ENCODE measurements at regions not wholly inside any gene's neighbourhood (a gene's known extent, or its start where the extent isn't known, plus 50 kb on each side); places are given as distances from the start of the nearest gene placed in this dataset.

DNA sequence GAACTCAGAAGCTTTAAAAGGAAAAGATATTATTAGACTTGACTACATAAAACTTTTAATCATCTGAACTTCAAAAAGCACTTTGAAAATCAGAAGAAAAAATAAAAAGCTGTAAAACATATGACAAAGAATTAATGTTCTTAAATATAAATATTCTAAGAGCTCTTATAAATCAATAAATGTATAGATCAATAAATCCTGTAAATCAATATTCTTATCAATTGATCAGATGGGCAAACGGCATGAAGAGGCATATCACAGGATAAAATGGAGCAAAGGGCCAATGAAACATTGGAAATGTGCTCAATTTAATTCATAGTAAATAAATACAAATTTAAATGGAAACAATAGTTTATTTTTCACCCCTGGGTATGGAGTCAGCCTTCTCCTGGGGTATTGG is 66.1 kb upstream of the SMYD2 start:
- intact Hi-C loops (cut with DNase I): loop anchor here (2.0 kb wide), 1 partner anchor 114 kb away; no protein-coding TSS in a partner anchor
- Histone ChIP-seq H3K9me3 (no peaks in the 10 kb centered on the region), H3K27ac (replicated peaks in 1 of 4) (no peak overlapping the region), H3K4me1 (peaks cover 0 to 5% (median 5%) of the 10 kb centered on the region in 4 donors), H3K36me3 (no peaks in the 10 kb centered on the region), H3K27me3 (peaks cover 0 to 10% (median 4%) of the 10 kb centered on the region in 4 donors), H3K4me3 (no peak overlapping the region)
- WGBS: 88% methylated on average over 1 of the region's 1 CpG
- no peak for DNase-seq (ENCODE audit: extremely low spot score)
- TF ChIP-seq POLR2A (IDR thresholded peaks at IDR 0.05; ENCODE audit: low read depth) (no peak), POLR2AphosphoS5 (IDR thresholded peaks at IDR 0.05) (no peak), EP300 (IDR thresholded peaks at IDR 0.05) (no peak)
- TF ChIP-seq, protein P1, sequence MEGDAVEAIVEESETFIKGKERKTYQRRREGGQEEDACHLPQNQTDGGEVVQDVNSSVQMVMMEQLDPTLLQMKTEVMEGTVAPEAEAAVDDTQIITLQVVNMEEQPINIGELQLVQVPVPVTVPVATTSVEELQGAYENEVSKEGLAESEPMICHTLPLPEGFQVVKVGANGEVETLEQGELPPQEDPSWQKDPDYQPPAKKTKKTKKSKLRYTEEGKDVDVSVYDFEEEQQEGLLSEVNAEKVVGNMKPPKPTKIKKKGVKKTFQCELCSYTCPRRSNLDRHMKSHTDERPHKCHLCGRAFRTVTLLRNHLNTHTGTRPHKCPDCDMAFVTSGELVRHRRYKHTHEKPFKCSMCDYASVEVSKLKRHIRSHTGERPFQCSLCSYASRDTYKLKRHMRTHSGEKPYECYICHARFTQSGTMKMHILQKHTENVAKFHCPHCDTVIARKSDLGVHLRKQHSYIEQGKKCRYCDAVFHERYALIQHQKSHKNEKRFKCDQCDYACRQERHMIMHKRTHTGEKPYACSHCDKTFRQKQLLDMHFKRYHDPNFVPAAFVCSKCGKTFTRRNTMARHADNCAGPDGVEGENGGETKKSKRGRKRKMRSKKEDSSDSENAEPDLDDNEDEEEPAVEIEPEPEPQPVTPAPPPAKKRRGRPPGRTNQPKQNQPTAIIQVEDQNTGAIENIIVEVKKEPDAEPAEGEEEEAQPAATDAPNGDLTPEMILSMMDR (IDR thresholded peaks at IDR 0.05): no peak

DNA sequence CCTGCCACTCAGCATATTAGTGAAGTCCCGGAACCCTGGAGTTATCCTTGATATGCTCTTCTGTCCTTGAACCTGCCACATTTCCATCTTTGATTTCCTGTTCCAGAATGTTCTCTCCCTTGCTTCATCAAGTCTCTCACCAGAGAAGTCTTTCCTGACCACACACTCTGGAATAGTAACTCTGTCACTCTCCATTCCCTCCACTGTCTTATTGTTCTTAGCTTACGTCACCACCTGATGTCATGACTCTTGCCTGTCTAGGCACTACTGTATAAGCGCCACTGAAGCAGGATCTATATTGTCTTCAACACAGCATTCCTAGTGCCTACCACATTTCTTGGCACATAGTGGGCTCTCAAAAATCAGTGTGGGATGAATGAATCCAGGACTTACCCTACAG is 65.4 kb upstream of the SMYD2 start:
- no peak overlapping the region for H3K4me3 ChIP-seq
- intact Hi-C loops (cut with DNase I): loop anchor here (2.0 kb wide), 1 partner anchor 113 kb away; no protein-coding TSS in a partner anchor
- peaks cover 0 to 10% (median 4%) of the 10 kb centered on the region in 4 donors for H3K27me3 ChIP-seq
- TF ChIP-seq POLR2AphosphoS5 (IDR thresholded peaks at IDR 0.05): no peak
- TF ChIP-seq, protein P1 (IDR thresholded peaks at IDR 0.05): no peak
- TF ChIP-seq EP300 (IDR thresholded peaks at IDR 0.05): no peak
- no peak for TF ChIP-seq POLR2A (IDR thresholded peaks at IDR 0.05; ENCODE audit: low read depth)
- 87% methylated on average over 3 of the region's 3 CpGs for WGBS
- DNase-seq (ENCODE audit: extremely low spot score): no peak
- no peaks in the 10 kb centered on the region for H3K36me3 ChIP-seq
- no peak overlapping the region for H3K27ac ChIP-seq (replicated peaks in 1 of 4)
- H3K9me3 ChIP-seq: no peaks in the 10 kb centered on the region
- peaks cover 0 to 5% (median 5%) of the 10 kb centered on the region in 4 donors for H3K4me1 ChIP-seq

DNA sequence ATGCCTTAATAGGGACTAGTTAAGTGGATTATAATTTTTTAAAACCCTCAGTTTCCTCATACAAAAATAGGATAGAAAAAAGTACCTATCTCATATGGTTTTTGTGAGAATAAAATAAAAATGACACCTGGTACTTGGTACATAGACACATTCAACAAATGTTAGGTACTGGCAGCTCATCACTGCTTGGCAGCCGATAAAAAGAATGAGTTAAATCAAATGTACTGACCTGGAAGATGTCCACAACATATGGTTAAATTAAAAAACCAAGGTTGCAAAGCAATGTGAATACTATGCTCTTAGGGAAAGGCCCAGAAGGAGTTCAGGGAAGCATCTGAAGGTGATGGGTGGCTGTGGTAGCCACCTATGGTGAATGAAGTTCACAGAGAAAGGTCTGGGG is 64.9 kb upstream of the SMYD2 start:
- Histone ChIP-seq H3K4me3 (no peak overlapping the region), H3K27me3 (peaks cover 0 to 13% (median 4%) of the 10 kb centered on the region in 4 donors), H3K36me3 (no peaks in the 10 kb centered on the region), H3K9me3 (no peaks in the 10 kb centered on the region), H3K27ac (replicated peaks in 1 of 4) (no peak overlapping the region), H3K4me1 (peaks cover 0 to 5% (median 5%) of the 10 kb centered on the region in 4 donors)
- 97% methylated on average over 1 of the region's 1 CpG for WGBS
- DNase-seq (ENCODE audit: extremely low spot score): no peak
- TF ChIP-seq, protein P1 (IDR thresholded peaks at IDR 0.05): no peak
- TF ChIP-seq EP300 (IDR thresholded peaks at IDR 0.05) (no peak), POLR2AphosphoS5 (IDR thresholded peaks at IDR 0.05) (no peak), POLR2A (IDR thresholded peaks at IDR 0.05; ENCODE audit: low read depth) (no peak)
- intact Hi-C loops (cut with DNase I): no loop called here

DNA sequence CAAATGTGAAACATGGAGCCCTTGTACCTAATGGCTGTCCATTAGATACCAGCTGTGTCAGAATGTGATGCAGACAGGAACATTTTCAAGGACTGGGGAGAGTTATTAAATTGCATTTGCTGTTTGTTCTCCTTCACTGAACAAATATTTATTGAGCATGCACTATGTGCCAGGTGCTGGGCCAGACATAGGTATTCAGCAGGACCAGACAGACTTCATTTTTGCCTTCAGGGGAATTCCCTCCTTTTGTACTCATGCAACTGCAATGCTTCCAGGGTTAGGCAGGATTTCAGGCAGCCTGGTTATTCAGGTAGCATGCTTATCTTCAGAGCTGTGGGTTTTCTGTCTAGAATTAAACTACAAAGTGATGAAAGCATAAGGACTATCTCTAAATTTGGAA is 64.2 kb upstream of the SMYD2 start:
- peaks cover 0 to 5% (median 5%) of the 10 kb centered on the region in 4 donors for H3K4me1 ChIP-seq
- TF ChIP-seq, protein P1 (IDR thresholded peaks at IDR 0.05): no peak
- TF ChIP-seq EP300 (IDR thresholded peaks at IDR 0.05): no peak
- no peak overlapping the region for H3K4me3 ChIP-seq
- H3K9me3 ChIP-seq: no peaks in the 10 kb centered on the region
- intact Hi-C loops (cut with DNase I): no loop called here
- H3K27me3 ChIP-seq: peaks cover 0 to 13% (median 4%) of the 10 kb centered on the region in 4 donors
- no peak for DNase-seq (ENCODE audit: extremely low spot score)
- H3K36me3 ChIP-seq: no peaks in the 10 kb centered on the region
- H3K27ac ChIP-seq (replicated peaks in 1 of 4): no peak overlapping the region

DNA sequence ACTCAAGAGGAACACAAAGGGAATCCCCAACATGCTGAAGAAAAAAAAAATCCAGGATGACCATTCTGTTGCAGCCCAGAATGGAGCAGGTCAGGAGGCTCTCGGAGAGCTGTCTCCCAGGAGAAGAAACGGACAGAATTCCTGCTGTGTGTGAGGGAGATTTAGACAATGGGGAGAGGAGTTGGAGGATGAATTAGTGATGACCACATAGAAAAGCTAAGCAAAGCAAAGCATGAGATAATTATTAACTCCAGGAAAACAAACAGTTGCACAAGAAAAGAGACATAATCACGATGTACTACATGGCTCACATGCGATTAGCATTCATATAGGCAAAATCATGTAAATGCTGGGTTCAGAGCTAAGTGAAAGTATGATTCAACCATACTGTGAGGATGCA is 61.1 kb upstream of the SMYD2 start:
- DNase-seq (ENCODE audit: extremely low spot score): no peak
- Histone ChIP-seq H3K4me3 (no peak overlapping the region), H3K27me3 (peaks cover 0 to 13% (median 4%) of the 10 kb centered on the region in 4 donors), H3K36me3 (no peaks in the 10 kb centered on the region), H3K4me1 (peaks cover 0 to 9% (median 8%) of the 10 kb centered on the region in 4 donors), H3K9me3 (no peaks in the 10 kb centered on the region), H3K27ac (replicated peaks in 1 of 4) (no peak overlapping the region)
- WGBS: 77% methylated on average over 4 of the region's 4 CpGs
- TF ChIP-seq, protein P1 (IDR thresholded peaks at IDR 0.05): no peak
- TF ChIP-seq POLR2A (IDR thresholded peaks at IDR 0.05; ENCODE audit: low read depth): no peak
- TF ChIP-seq EP300 (IDR thresholded peaks at IDR 0.05): no peak
- TF ChIP-seq POLR2AphosphoS5 (IDR thresholded peaks at IDR 0.05): no peak
- intact Hi-C loops (cut with DNase I): no loop called here

Measured in esophagus muscularis mucosa (tissue), 4 donors.